HG03342 (cell line): ENCODE measurements at regions not wholly inside any gene's neighbourhood (a gene's known extent, or its start where the extent isn't known, plus 50 kb on each side); places are given as distances from the start of the nearest gene placed in this dataset.
A peak's percentile ranks its signal among the peaks of the same experiment; 100 is the strongest.

Experiments
- ATAC-seq: cut with Tn5 transposase; IDR thresholded peaks from one replicate; pipeline ENCODE4 v1.9.1; 2021; ENCODE audit warnings: mild to moderate bottlenecking, moderate library complexity; ENCODE audit not compliant: unreplicated experiment

DNA sequence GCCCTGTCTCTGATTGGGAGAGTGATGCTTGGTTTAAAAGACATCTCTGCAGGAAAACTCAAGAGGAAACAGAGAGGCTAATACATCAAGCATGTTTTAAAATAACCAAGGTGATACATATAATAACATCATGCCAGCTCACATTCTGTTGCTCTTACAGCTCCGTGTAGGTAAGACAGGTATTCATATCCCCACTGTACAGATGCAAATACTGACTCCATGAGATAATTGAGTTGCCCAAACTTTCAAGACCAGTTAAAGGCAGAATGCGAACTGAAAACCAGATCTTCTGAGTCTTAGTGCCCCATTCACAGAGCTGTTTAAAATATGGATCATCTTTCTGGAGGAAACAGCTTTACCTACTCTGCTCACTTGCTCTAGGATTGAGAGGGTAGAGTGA is 214.0 kb downstream of the PIK3R1 start:
- ATAC-seq, result no peak

DNA sequence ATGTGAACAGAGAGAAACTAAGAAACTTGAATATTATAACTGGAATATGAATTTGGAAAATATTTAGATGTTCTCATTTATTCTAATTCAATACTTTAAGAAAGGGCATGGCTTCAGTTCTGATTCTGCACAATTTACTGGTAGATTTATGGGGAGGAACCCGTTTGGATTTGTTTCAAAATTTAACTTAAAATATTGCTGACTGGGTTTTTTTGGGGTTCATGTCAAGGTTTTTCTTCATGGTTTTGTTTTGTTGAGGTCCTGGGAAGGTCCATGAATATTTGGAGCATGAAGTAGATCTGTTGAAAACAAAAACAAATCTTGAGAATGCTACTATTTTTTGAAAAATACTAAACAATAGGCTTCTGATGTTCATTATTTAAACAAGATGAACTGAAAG is 214.7 kb downstream of the PIK3R1 start:
- ATAC-seq, result no peak

DNA sequence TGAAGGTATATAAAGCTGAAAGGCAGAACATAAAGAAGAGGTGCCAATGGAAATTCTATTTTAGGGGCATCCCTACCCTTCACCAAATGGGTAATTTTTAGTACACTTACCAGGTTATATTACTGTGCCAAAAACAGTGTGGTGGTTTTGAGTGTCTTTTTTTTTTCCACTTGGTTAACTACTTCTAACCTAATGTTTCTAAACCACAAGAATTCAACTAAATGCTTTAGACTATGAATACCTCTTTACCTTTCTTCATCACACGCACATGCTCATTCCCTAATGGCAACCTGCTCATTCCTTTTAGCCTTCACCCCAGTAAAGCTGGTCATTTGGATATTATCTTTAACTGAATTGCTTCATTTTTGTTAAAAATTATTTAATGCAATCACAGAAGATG is 215.6 kb downstream of the PIK3R1 start:
- ATAC-seq, result no peak

DNA sequence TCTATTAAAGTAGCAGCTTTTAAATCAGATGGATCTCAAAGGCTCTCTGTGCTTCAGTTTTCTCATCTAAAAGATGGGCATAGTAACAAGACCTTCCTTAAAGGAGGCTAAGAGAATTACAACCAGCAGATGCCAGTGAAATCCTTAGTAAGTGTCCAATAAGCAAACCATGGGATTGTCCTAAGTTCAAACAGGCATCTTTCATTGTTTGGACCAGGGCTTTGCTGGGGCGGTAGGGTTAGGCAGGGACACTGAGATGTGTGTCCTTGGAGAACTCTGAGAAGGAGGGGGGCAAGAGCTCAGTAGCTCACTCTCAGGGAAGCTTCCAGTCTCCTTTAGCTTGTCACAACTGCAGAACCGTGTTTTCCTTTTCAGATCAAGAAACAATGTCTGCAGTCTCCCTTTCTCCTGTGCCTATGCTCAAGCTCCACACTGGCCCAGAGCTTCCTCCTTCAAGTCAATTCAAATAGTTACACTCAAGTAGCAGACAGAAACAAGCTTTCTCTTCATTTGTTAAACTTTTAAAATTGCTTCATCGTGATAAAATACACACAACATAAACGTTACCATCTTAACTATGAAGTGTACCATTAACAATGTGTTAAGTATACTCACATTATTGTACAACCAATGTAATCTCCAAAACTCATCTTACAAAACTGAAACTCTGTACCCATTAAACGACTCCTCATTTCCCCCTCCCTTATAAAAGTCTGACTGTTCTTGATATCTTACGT is 216.2 kb downstream of the PIK3R1 start:
- no peak for ATAC-seq

DNA sequence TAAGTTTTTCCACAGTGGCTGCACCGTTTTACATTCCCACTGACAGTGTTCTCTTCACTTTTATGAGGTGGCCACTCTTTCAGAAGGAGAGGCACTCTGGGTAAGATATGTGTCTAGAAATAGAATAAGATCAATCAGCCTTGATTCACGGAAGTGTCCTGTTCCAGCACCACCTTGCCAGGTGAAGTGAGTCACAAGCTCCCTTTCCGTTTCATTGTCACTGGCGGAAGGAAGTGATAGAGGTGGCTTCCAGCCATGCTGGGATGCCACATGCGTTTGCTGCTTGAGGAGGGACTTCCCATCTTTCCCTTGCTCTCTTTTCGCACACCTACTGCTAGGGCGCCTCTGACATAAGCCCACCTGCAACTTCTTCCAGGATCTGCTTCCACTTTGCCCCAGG is 217.1 kb downstream of the PIK3R1 start:
- no peak for ATAC-seq

DNA sequence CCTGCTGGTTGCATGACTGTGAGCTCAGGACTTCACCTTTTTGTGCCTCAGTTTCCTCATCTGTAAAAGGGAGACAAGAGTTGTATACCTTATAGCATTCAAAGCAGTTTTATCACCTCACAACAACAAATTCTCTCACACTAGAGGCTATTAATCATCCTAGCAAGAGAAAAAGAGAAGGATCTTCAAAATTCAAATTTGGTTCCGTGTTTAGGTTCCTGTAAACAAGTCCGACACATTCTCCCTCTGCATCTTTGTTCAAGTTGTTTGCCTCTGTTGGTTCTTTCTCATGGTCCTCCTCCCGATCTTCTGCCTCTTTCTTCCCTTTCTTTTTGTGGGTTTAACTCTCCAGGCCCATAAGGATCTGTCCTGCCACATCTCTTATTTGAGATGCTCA is 218.0 kb downstream of the PIK3R1 start:
- no peak for ATAC-seq

DNA sequence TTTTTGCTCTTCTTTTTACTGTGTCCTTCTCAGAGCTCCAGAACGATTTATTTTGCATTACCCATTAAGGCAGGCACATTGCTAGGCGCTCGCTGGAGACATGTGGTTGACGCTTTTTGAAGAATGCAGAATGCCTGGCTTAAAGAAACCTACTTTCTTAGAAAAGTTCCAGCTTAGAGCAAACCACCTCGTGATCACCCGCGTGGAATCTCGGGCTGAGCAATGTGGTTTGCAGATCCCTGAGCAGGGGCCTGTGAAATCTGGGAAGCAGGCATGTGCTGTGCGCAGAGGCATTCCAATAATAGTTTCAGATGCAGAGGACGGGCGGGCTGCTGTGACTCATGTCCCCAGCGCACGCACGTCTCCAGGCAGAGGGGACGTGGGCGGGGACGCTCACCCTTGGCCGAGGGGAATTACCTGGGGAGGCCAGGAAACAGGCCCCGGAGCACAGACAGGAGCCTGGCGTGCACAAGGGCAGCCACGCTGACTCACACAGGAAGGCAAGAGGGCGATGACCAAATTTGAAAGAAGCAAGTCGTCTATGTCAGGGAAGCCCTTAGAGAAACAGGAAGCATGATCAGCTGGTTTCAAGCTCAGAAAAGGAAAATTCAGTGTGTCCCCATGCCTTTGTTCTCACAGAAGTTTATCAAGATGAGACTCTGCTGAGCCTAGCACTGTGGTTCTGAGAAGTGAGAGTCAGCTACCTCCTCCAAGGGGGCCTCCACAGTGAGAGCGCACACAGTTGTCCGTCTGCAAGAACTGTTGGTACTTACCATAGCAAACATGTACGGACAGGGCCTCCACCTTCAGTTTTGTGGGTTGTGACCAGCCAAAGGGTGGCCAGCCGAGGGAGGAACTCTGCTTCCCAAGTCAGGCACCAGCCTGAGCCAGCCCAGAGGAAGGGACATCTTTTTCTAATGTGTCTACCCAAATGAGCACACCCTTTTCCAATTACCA is 218.6 kb downstream of the PIK3R1 start:
- peak; percentile 97 for ATAC-seq

DNA sequence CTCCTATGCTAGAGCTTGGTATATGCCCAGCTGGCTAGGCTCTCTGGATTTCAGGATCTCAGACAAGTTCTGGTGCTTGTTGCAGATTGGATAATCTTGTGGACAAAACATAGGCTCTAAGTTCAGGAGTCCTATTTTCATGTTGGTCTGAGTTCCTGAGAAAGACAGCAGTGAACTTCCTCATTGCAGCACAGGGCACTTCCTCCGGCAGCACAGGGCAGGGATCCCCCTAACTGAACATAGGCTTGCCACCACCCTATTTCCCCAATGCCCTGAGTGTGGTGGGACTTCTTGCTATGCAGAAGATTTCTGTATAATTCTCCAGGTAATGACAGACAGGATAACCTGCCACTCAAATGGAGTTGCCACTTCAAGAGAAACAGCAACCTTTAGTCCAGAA is 220.1 kb downstream of the PIK3R1 start:
- ATAC-seq, result no peak

DNA sequence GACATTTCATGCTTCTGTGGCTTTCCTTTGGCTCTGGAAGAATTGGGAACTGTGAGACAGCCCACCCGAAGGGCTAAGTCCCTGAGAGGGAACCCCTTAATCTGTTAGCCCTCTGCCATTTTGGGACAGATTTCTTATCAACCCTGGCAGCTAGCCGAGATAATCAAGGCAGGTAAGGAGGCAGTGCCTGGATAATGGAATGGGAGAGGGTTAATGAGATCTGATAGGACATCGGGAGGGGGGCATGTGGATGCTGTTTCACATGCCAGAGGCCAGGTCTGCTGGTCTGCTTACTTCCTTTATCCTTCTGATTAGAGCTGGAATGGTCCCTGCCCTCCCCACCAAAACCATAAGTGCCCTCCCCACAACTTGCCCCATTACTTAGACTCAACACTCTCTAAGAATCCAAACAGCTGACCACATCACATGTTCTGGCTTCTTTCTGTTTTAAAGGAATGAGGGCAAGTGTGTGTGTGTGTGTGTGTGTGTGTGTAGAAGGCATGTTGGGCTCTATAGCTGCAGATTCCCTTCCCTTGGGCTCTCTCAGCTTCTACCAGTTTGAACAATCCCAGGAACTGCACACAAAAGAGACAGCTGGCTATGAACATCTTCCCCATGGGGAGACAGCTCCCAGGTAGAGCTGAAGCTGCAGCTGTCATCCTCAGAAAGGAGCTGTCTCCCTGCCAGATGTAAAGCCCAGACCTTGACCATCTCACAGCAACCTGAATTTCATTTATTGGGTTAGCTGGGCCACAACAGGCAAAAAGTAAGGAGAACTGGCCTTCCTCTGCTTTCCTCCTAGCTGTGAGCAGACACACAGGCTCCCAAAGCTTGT is 221.3 kb downstream of the PIK3R1 start:
- no peak for ATAC-seq

DNA sequence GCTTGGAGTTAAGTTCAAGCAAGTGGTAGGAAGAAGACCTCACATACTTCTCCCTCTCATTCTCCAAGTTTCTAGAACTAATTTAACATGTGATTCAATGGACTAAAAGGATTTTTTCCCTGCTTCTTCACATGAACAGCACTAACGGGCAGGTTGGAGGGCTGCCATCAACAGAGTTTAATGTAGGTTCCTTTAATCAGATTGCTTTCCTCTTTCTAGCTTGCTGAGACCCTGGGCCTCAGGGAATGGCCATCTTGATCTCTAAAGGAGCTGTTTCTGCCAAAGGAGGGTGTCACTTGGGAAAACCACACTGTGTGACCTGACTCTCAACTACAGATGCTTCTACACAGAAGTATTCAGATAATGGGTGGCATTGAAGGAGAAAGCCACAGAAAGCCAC is 223.3 kb downstream of the PIK3R1 start:
- no peak for ATAC-seq

DNA sequence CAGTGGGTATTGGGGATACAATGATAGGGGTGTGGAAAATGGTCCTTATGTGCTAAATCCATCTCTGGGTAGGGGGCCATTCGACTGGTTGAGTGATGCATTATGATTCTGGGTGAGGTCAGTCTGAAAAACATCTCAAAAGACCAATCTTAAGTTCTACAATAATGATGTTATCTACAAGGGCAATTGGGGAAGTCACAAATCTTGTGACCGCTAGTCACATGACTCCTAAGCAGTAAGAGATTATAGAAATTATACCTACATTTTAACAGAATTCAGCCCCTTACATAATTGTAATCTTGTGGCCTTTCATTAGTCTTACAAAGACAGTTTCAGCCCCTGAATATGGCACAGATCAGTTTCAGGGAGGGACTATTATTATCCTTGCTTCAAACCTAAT is 224.7 kb downstream of the PIK3R1 start:
- no peak for ATAC-seq

DNA sequence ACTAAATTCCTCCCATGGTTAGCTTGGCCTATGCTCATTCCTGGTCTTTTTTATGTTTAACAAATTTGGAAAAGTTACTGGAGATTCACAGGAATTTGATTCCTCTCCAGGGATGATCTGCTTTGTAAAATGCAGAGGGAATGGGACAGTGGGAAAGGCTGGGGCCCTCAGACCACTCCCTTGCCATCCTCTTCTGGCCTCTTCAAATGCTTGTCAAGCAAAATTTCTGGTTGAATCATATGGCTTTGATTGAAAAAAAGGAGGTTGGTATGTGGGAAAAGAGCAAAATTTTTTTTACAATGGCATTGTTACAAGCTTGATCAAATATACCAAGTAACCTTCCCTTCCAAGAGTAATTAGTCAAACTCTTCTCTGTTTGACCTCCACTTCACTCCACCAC is 225.1 kb downstream of the PIK3R1 start:
- no peak for ATAC-seq

DNA sequence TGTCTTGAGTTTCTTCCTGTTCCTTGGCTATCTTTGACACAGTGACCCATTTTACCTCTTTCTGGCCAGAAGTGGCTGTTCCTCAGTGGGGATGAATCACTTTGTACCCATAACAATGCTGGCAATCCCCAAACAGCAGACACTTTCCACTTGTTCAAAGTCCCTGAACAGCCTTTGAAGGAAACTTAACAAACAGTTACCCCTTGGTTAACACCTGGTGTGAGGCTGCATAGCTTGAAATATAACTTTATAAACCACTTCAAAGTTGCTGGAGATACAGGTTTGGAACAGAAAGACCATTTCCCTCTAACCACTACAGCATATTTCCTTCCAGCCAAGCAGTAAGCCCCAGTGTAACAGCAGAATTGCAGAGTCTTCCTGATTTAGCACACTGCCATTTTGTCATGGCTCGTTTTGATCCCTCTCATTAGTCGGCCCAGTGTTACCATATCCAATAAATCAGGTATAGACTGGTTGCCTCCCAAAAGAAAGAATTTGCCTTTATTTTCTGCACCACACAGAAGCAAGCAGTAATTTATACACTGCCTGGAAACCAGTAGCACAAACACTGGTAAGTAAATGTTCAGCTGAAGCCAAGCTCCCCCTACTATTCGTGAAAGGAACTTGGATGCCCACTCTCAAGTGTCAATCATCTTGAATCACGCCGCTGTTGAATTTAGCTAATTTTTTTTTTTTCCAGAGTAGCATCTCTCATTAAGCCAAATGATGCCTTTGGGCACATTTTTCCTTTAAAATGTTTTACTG is 225.9 kb downstream of the PIK3R1 start:
- no peak for ATAC-seq

DNA sequence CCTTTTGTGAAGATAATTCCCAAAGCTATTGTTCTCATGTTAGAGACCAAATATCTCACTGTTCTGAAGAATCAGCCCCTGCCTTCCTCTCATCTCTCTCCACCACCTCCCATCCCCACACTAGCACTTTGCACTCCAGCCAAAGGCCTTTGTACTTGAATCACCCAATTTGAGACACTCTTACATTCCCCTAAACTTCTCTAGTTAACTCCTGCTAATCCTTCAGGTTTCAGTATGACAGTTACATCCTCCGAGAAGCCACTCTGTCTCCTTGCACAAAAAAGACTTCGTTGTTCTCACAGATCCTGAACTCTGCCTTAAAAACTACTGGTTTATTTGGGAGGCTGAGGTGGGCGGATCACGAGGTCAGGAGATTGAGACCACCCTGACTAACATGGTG is 227.5 kb downstream of the PIK3R1 start:
- ATAC-seq, result peak; percentile 44

DNA sequence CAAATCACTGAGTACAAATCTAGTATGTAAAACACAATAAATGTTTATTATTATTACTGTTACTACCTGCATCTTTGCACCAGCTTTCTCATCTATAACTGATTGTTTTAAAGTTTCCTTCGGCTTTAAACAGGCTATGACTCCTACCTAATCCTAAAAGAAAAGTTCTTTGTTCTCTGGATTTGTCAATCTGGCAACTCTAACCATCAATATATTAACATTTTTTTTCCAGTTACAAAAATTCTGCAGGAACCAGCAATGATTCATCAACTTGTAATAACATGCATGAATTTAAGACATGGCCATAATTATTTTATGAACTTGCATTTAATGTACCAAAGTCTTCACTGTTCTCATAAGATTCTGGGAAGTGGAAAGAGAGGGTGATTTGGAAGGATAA is 228.5 kb downstream of the PIK3R1 start:
- no peak for ATAC-seq

DNA sequence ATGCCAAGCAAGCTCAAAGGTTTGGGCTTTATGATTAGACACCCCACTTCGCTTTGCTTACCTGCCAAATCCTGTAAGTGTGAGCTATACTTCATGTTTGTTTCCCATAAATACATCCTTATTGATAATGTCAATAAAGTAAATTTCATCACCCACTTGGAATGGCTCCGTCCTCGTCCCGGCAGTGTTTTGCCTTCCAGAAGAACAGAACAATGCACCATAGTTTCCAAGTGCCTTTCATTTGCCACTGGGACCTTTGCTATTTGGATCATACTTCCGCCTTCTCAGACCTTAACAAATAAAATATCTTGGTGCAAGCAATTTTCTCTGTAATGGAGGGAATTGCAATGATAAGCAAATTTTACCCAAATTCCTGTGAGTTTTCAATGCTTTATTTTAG is 229.3 kb downstream of the PIK3R1 start:
- ATAC-seq, result no peak

DNA sequence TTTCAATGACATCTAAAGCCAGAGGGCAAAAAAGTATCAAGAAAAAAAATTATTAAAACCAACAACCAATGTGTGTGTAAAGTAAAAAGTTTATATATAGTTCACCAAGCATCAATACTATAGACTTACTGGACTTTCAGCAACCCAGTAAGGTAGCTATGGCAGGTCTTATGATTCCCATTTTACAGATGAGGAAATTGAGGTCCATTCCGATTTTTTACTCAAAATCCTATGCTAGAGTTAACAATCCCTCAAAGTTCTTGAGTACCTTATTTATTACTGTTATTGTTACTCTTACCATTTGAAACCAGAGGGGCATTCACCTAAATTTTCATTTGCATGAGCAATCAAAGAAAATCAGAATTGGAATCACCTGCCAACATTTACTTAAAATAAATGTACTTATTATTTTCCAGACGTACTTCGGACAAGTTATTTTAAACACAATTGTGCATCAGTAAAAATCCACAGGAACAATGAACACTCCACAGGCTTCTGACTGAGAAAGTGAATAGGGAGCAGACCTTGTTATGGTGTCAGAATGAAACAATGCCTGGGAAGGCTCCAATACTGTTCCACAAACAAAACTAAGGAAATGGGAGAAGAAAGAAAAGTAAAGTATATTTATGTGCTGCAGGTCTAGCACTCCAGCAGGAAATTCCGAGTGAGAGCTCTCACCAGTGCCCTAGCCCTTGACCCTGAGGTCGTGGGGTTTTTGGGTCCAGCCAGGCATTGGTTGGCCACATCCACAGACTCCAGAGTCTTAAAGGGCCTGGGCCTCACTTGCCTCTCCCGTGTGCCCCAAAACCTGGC is 229.9 kb downstream of the PIK3R1 start:
- no peak for ATAC-seq

DNA sequence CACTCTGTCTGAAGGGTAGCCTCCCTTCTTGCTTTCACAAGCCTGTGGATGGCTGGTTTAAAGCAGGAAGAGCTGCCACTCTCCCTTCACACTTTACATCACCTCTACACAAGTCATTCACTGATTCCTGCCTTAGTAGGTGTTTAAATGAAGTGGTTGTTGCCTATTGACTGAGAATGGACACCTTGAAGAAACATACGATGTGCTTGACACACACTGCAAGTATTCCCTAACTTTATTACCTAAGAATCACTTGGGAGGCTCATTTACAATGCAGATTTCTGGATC is 230.5 kb downstream of the PIK3R1 start:
- ATAC-seq, result no peak

DNA sequence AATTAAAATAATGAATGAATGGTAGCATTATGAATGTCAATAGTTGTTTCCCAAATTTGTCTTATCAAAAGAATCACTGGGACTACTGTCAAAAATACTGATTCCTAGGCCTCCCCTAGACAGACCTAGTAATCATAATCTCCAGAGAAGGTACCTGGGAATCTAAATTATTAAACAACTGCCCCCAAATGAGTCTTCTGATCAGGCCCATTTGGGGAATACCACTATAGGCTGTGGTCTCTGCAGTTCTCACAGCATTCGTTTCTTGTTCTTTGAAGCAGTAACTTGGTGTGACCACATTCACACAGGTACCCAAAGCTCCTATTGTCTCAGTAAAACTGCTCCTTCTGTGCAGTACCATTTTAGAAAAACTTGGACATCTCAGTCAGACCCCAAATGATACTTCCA is 230.9 kb downstream of the PIK3R1 start:
- ATAC-seq, result peak; percentile 75
